DOHH2 (cell line): ENCODE measurements at regions not wholly inside any gene's neighbourhood (a gene's known extent, or its start where the extent isn't known, plus 50 kb on each side); places are given as distances from the start of the nearest gene placed in this dataset.

Experiments used
- H3F3A ChIP-seq: fragments of 200-600 bp; sonication (generic), shearing (Covaris generic); 2 replicates; pipeline ENCODE4 v1.6.0; 2016; ENCODE audit warnings: antibody characterized with exemption, mild to moderate bottlenecking; ENCODE audit not compliant: control insufficient read depth, insufficient read depth
- H3K27ac ChIP-seq: fragments of 200-600 bp; sonication (generic); 2 replicates; pipeline ENCODE4 v1.5.1; 2014; ENCODE audit warnings: low read depth, mild to moderate bottlenecking, low read length, moderate library complexity
- H3K27me3 ChIP-seq: fragments of 200-600 bp; sonication (generic); 2 replicates; pipeline ENCODE4 v1.6.1; 2014; ENCODE audit warnings: mild to moderate bottlenecking, low read length, mixed read lengths; ENCODE audit not compliant: control insufficient read depth
- H3K36me3 ChIP-seq: fragments of 200-600 bp; sonication (generic); 2 replicates; pipeline ENCODE4 v1.6.1; 2014; ENCODE audit warnings: mild to moderate bottlenecking, low read length, moderate library complexity, mixed read lengths; ENCODE audit not compliant: control insufficient read depth
- H3K4me1 ChIP-seq: fragments of 200-600 bp; sonication (generic); 2 replicates; pipeline ENCODE4 v1.6.1; 2014; ENCODE audit warnings: mild to moderate bottlenecking, low read length, mixed read lengths; ENCODE audit not compliant: control insufficient read depth
- H3K4me2 ChIP-seq: fragments of 200-600 bp; sonication (generic); 2 replicates; pipeline ENCODE4 v1.6.0; 2014; ENCODE audit warnings: mild to moderate bottlenecking, low read length, moderate library complexity
- H3K4me3 ChIP-seq: fragments of 200-600 bp; sonication (generic); 2 replicates; pipeline ENCODE4 v1.5.1; 2014; ENCODE audit warnings: mild to moderate bottlenecking, low read length, mixed read lengths
- H3K79me2 ChIP-seq: fragments of 200-600 bp; sonication (generic); 2 replicates; pipeline ENCODE4 v1.6.1; 2014; ENCODE audit warnings: mild to moderate bottlenecking, low read length, mixed read lengths; ENCODE audit not compliant: control insufficient read depth
- H3K9me2 ChIP-seq: fragments of 200-600 bp; sonication (generic); replicated peaks from 2 replicates; pipeline ENCODE4 v1.6.1; 2014; ENCODE audit warnings: mild to moderate bottlenecking, low read length, mixed read lengths; ENCODE audit not compliant: control insufficient read depth
- H3K9me3 ChIP-seq: fragments of 200-600 bp; sonication (generic); 2 replicates; pipeline ENCODE4 v1.6.1; 2014; ENCODE audit warnings: antibody characterized with exemption, low read length, mixed read lengths; ENCODE audit not compliant: control insufficient read depth, insufficient read depth
- H4K20me1 ChIP-seq: fragments of 200-600 bp; sonication (generic); 2 replicates; pipeline ENCODE4 v1.6.0; 2014; ENCODE audit warnings: low read depth, mild to moderate bottlenecking, antibody characterized with exemption, low read length, moderate library complexity; ENCODE audit not compliant: control insufficient read depth, insufficient read depth
- EZH2phosphoT487 ChIP-seq: fragments of 200-600 bp; sonication (generic); IDR thresholded peaks from 2 replicates; pipeline ENCODE4 v1.6.1; 2017; ENCODE audit warnings: borderline replicate concordance, mild to moderate bottlenecking, antibody characterized with exemption, low read length, moderate library complexity, mixed read lengths
- TF ChIP-seq, protein P1 (sequence below): fragments of 200-600 bp; sonication (generic); IDR thresholded peaks from one replicate; pipeline ENCODE4 v1.5.1; 2014; ENCODE audit warnings: antibody characterized with exemption, mild to moderate bottlenecking, low read depth, low read length; ENCODE audit not compliant: poor library complexity, severe bottlenecking

DNA sequence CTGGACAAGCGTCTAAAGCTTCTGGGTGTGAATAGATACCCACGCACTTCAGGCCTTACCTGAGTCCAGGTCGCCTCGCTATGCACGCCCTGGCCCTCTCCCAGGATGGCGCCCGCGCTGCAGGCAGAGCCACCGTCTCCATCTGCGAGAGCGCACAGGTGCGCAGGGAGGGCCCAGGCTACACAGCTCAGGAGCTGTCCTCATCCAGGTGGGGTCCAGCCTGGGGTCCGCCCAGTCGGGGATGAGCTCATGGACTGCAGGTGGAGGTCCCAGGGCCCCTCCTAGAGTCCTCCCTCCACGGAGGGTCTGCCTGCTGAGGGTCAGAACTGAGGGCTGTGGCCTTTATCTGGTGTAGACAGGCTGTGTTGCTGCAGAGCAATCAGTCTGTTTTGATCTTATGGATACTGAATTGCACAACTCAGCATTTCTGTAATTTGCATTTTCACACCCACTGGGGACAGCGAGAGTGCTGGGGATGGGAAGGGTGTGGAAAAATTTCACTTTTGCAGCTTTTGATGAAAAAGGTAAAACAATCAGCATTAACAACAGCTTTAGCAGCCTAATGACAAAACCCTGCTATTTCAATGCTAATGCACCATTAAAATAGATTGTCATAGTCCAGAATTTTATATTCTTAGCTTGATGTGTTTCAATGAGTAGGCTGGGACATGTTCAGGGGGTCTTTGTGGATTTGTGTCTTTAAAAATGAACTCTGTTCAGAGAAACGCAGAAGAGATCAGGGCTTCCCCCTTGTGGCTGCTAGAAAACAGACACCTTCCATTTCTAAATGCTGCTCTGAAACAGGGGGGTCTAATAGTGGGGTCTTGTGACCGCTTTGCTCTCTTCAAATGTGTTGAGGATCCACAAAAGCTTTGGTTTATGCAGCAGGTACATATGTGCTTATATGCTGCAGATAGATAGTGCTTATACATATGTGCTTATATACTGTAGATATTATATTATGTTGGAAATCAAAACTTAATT is 77.8 kb upstream of the PHACTR3 start:
- H3K27me3 ChIP-seq, result 0 out of 2 replicates have a peak, but pooled peaks cover 3% of the 10 kb centered on the region
- H3K4me3 ChIP-seq, result no peak overlapping the region
- no peaks in the 10 kb centered on the region for H3K4me1 ChIP-seq
- no peaks in the 10 kb centered on the region for H3K9me3 ChIP-seq
- no peaks in the 10 kb centered on the region for H3K79me2 ChIP-seq
- TF ChIP-seq, protein P1, sequence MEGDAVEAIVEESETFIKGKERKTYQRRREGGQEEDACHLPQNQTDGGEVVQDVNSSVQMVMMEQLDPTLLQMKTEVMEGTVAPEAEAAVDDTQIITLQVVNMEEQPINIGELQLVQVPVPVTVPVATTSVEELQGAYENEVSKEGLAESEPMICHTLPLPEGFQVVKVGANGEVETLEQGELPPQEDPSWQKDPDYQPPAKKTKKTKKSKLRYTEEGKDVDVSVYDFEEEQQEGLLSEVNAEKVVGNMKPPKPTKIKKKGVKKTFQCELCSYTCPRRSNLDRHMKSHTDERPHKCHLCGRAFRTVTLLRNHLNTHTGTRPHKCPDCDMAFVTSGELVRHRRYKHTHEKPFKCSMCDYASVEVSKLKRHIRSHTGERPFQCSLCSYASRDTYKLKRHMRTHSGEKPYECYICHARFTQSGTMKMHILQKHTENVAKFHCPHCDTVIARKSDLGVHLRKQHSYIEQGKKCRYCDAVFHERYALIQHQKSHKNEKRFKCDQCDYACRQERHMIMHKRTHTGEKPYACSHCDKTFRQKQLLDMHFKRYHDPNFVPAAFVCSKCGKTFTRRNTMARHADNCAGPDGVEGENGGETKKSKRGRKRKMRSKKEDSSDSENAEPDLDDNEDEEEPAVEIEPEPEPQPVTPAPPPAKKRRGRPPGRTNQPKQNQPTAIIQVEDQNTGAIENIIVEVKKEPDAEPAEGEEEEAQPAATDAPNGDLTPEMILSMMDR, result peak; percentile 25
- TF ChIP-seq EZH2phosphoT487, result no peak
- H3K27ac ChIP-seq, result no peak overlapping the region
- H3F3A ChIP-seq, result no peaks in the 10 kb centered on the region
- H3K36me3 ChIP-seq, result no peaks in the 10 kb centered on the region
- no peak overlapping the region for H3K4me2 ChIP-seq
- H3K9me2 ChIP-seq, result no peaks in the 10 kb centered on the region
- no peaks in the 10 kb centered on the region for H4K20me1 ChIP-seq

DNA sequence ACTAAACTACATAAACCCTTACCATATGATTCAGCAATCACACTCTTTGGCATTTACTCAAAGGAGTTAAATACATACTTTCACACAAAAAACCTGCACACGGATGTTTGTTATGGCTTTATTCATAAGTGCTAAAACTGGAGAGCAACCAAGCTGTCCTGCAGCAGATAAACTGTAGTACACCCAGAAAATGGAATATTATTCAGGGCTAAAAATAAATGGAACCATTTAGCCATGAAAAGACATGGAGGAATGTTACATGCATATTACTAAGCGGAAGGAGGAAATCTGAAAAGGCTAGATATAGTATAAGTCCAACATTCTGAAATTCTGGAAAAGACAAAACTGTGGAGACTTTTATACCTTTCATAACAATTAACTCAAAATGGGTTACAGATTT is 73.6 kb upstream of the PHACTR3 start:
- no peak overlapping the region for H3K27ac ChIP-seq
- no peak overlapping the region for H3K4me3 ChIP-seq
- H3K79me2 ChIP-seq, result no peaks in the 10 kb centered on the region
- no peaks in the 10 kb centered on the region for H4K20me1 ChIP-seq
- no peaks in the 10 kb centered on the region for H3K27me3 ChIP-seq
- H3K9me3 ChIP-seq, result no peaks in the 10 kb centered on the region
- H3K4me1 ChIP-seq, result no peaks in the 10 kb centered on the region
- no peaks in the 10 kb centered on the region for H3F3A ChIP-seq
- no peak overlapping the region for H3K4me2 ChIP-seq
- no peaks in the 10 kb centered on the region for H3K36me3 ChIP-seq
- no peaks in the 10 kb centered on the region for H3K9me2 ChIP-seq
- no peak for TF ChIP-seq EZH2phosphoT487
- TF ChIP-seq, protein P1, result no peak

DNA sequence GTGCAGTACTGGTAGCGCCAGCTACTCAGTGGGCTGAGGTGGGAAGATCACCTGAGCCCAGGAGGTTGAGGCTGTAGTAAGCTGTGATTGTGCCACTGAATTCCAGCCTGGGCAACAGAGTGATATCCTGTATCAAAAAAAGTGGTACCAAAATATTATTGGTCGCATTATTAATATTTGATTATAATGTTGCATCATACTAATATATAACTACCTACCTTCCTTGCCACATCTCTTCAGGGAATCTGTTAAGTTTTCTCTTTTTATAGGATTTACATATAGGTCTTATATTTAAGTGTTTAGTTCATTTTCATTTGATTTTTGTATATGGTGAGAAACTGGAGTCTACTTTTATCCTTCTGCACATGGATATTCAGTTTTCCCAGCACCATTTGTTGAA is 66.3 kb upstream of the PHACTR3 start:
- no peaks in the 10 kb centered on the region for H3K4me1 ChIP-seq
- H3K9me2 ChIP-seq, result no peaks in the 10 kb centered on the region
- no peaks in the 10 kb centered on the region for H3K9me3 ChIP-seq
- H3K27ac ChIP-seq, result no peak overlapping the region
- H3F3A ChIP-seq, result no peaks in the 10 kb centered on the region
- H3K4me3 ChIP-seq, result no peak overlapping the region
- no peaks in the 10 kb centered on the region for H3K36me3 ChIP-seq
- no peaks in the 10 kb centered on the region for H4K20me1 ChIP-seq
- no peak for TF ChIP-seq EZH2phosphoT487
- TF ChIP-seq, protein P1, result no peak
- H3K79me2 ChIP-seq, result no peaks in the 10 kb centered on the region
- no peaks in the 10 kb centered on the region for H3K27me3 ChIP-seq
- no peak overlapping the region for H3K4me2 ChIP-seq
